ENCODE measurements at regions not wholly inside any gene's neighbourhood (a gene's known extent, or its start where the extent isn't known, plus 50 kb on each side); places are given as distances from the start of the nearest gene placed in this dataset.

GRCh38 chr14:61222388-61222787 is 58.8 kb downstream of the TMEM30B start:
- no peak overlapping the region for H3K27ac ChIP-seq (ENCODE audit: low read depth, low read length)
- no peaks in the 10 kb centered on the region for H3K36me3 ChIP-seq (ENCODE audit: insufficient read depth, low read length)
- no peak overlapping the region for H3K9ac ChIP-seq (ENCODE audit: low read length)
- H3K4me1 ChIP-seq (ENCODE audit: insufficient read depth, low read length) = no peaks in the 10 kb centered on the region
- no peak overlapping the region for H3K4me2 ChIP-seq (ENCODE audit: low read length)
- Mint-ChIP-seq H3K27me3 (ENCODE audit: low read depth, unreplicated experiment) (peaks cover 4% of the 10 kb centered on the region), H3K9me3 (ENCODE audit: unreplicated experiment) (no peaks in the 10 kb centered on the region), H3K36me3 (ENCODE audit: low read depth, unreplicated experiment) (no peaks in the 10 kb centered on the region), H3K27ac (ENCODE audit: unreplicated experiment) (no peak overlapping the region), H3K4me1 (ENCODE audit: low read depth, unreplicated experiment) (peaks cover 3% of the 10 kb centered on the region), H3K4me3 (ENCODE audit: unreplicated experiment) (no peak overlapping the region)
- H3K27me3 ChIP-seq (ENCODE audit: insufficient read depth, low read length) = no peaks in the 10 kb centered on the region
- H3K9me3 ChIP-seq (ENCODE audit: insufficient read depth, low read depth, low read length) = no peaks in the 10 kb centered on the region
- DNase-seq (ENCODE audit: low read depth) (no peak), FAIRE-seq (no peak)
- H3K79me2 ChIP-seq (ENCODE audit: insufficient read depth, low read length) = no peaks in the 10 kb centered on the region
- TF ChIP-seq EZH2 (IDR thresholded peaks at IDR 0.05; ENCODE audit: insufficient read depth, low read length) (no peak), CTCF (IDR thresholded peaks at IDR 0.05; ENCODE audit: insufficient read depth, low read depth, low read length) (no peak)
- H3K4me3 ChIP-seq (ENCODE audit: insufficient read depth, low read depth, low read length) = no peak overlapping the region
- H2AFZ ChIP-seq (ENCODE audit: low read depth, low read length) = no peak overlapping the region
- no peaks in the 10 kb centered on the region for H4K20me1 ChIP-seq (ENCODE audit: insufficient read depth, low read length)

GRCh38 chr14:61221906-61222305 is 59.2 kb downstream of the TMEM30B start:
- Histone ChIP-seq H3K27ac (ENCODE audit: low read depth, low read length) (no peak overlapping the region), H3K9me3 (ENCODE audit: insufficient read depth, low read depth, low read length) (no peaks in the 10 kb centered on the region), H2AFZ (ENCODE audit: low read depth, low read length) (no peak overlapping the region), H3K79me2 (ENCODE audit: insufficient read depth, low read length) (no peaks in the 10 kb centered on the region), H3K4me3 (ENCODE audit: insufficient read depth, low read depth, low read length) (no peak overlapping the region), H4K20me1 (ENCODE audit: insufficient read depth, low read length) (no peaks in the 10 kb centered on the region), H3K9ac (ENCODE audit: low read length) (no peak overlapping the region), H3K4me1 (ENCODE audit: insufficient read depth, low read length) (no peaks in the 10 kb centered on the region), H3K36me3 (ENCODE audit: insufficient read depth, low read length) (no peaks in the 10 kb centered on the region), H3K27me3 (ENCODE audit: insufficient read depth, low read length) (no peaks in the 10 kb centered on the region), H3K4me2 (ENCODE audit: low read length) (no peak overlapping the region)
- H3K4me3 Mint-ChIP-seq (ENCODE audit: unreplicated experiment) = no peak overlapping the region
- no peaks in the 10 kb centered on the region for H3K9me3 Mint-ChIP-seq (ENCODE audit: unreplicated experiment)
- FAIRE-seq (no peak), DNase-seq (ENCODE audit: low read depth) (no peak)
- TF ChIP-seq CTCF (IDR thresholded peaks at IDR 0.05; ENCODE audit: insufficient read depth, low read depth, low read length) (no peak), EZH2 (IDR thresholded peaks at IDR 0.05; ENCODE audit: insufficient read depth, low read length) (no peak)
- H3K27ac Mint-ChIP-seq (ENCODE audit: unreplicated experiment) = no peak overlapping the region
- peaks cover 3% of the 10 kb centered on the region for H3K4me1 Mint-ChIP-seq (ENCODE audit: low read depth, unreplicated experiment)
- peaks cover 4% of the 10 kb centered on the region for H3K27me3 Mint-ChIP-seq (ENCODE audit: low read depth, unreplicated experiment)
- H3K36me3 Mint-ChIP-seq (ENCODE audit: low read depth, unreplicated experiment) = no peaks in the 10 kb centered on the region

- Histone ChIP-seq H3K9ac (ENCODE audit: low read length) (no peak overlapping the region), H3K27me3 (ENCODE audit: insufficient read depth, low read length) (no peaks in the 10 kb centered on the region), H2AFZ (ENCODE audit: low read depth, low read length) (no peak overlapping the region), H3K79me2 (ENCODE audit: insufficient read depth, low read length) (no peaks in the 10 kb centered on the region), H3K4me1 (ENCODE audit: insufficient read depth, low read length) (no peaks in the 10 kb centered on the region), H3K4me2 (ENCODE audit: low read length) (no peak overlapping the region), H4K20me1 (ENCODE audit: insufficient read depth, low read length) (no peaks in the 10 kb centered on the region), H3K4me3 (ENCODE audit: insufficient read depth, low read depth, low read length) (no peak overlapping the region), H3K36me3 (ENCODE audit: insufficient read depth, low read length) (no peaks in the 10 kb centered on the region), H3K9me3 (ENCODE audit: insufficient read depth, low read depth, low read length) (no peaks in the 10 kb centered on the region), H3K27ac (ENCODE audit: low read depth, low read length) (no peak overlapping the region)
- H3K4me3 Mint-ChIP-seq (ENCODE audit: unreplicated experiment) = no peak overlapping the region
- H3K27ac Mint-ChIP-seq (ENCODE audit: unreplicated experiment) = no peak overlapping the region
- H3K36me3 Mint-ChIP-seq (ENCODE audit: low read depth, unreplicated experiment) = no peaks in the 10 kb centered on the region
- no peak for DNase-seq (ENCODE audit: low read depth)
- TF ChIP-seq EZH2 (IDR thresholded peaks at IDR 0.05; ENCODE audit: insufficient read depth, low read length) (no peak), CTCF (IDR thresholded peaks at IDR 0.05; ENCODE audit: insufficient read depth, low read depth, low read length) (no peak)
- no peaks in the 10 kb centered on the region for H3K9me3 Mint-ChIP-seq (ENCODE audit: unreplicated experiment)
- peaks cover 4% of the 10 kb centered on the region for H3K27me3 Mint-ChIP-seq (ENCODE audit: low read depth, unreplicated experiment)
- peaks cover 7% of the 10 kb centered on the region for H3K4me1 Mint-ChIP-seq (ENCODE audit: low read depth, unreplicated experiment)
- FAIRE-seq = no peak
Measured at GRCh38 chr14:61219673-61220072, 61.5 kb downstream of the TMEM30B start.

Measured in astrocyte (in vitro differentiated cells and primary cell).